A549 (cell line): ENCODE measurements at regions not wholly inside any gene's neighbourhood (a gene's known extent, or its start where the extent isn't known, plus 50 kb on each side); places are given as distances from the start of the nearest gene placed in this dataset.

Experiments used
- ATAC-seq, 2 experiments: fragments of 200-7000 bp in 1 of 2; fragments of >200 bp in 1 of 2; cut with Nextera tagmentation in 1 of 2; cut with Tn5 transposase in 1 of 2; 3 replicates each; pipeline versions ENCODE4 v1.8.0 to v1.9.1; 2018 to 2020; ENCODE audit warnings: mild to moderate bottlenecking in 1 of 2, moderate library complexity in 1 of 2
- CTCF ChIA-PET: fragments of 300-600 bp; sonication (Branson Sonifier 250); formaldehyde crosslinking; extraction: SDS; loops from one replicate; lab custom pipeline; 2021; ENCODE audit warnings: antibody characterized with exemption, inconsistent platforms; lab: Yijun Ruan, JAX
- POLR2A ChIA-PET: fragments of 350-600 bp; formaldehyde crosslinking; extraction: SDS; loops from one replicate; lab custom pipeline; 2021; ENCODE audit warnings: antibody characterized with exemption, inconsistent platforms; lab: Yijun Ruan, JAX
- DNase-seq, 2 experiments: peaks; one replicate each; pipeline versions ENCODE4 v3.0.0 to v3.0.0-alpha.2; 2011 to 2016; ENCODE audit warnings: low read depth in 1 of 2, low spot score in 1 of 2
- FAIRE-seq: peaks from 2 replicates; lab custom pipeline; 2011; peaks lifted over from hg19 to GRCh38; lab: Jason Lieb, UNC
- H3K27ac ChIP-seq, 2 experiments: fragments of >200 bp; sonication (Bioruptor Twin); formaldehyde crosslinking; 3 replicates each; pipeline ENCODE4 v1.5.1; 2016 to 2017
- H3K4me1 ChIP-seq: fragments of >200 bp; sonication (Bioruptor Twin); formaldehyde crosslinking; 3 replicates; pipeline ENCODE4 v1.6.1; 2016
- H3K4me2 ChIP-seq: fragments of >200 bp; sonication (Bioruptor Twin); formaldehyde crosslinking; 3 replicates; pipeline ENCODE4 v1.6.1; 2016
- H3K4me3 ChIP-seq: fragments of >200 bp; sonication (Bioruptor Twin); formaldehyde crosslinking; 3 replicates; pipeline ENCODE4 v1.5.1; 2016
- H3K9me3 ChIP-seq: fragments of >200 bp; sonication (Bioruptor Twin); formaldehyde crosslinking; 3 replicates; pipeline ENCODE4 v1.6.1; 2016
- CEBPB ChIP-seq, 2 experiments: fragments of >200 bp in 1 of 2; sonication (Bioruptor Twin) in 1 of 2; formaldehyde crosslinking in 1 of 2; IDR thresholded peaks; 2 replicates each; pipeline ENCODE4 v1.6.1; 2012 to 2016
- CHD2 ChIP-seq: fragments of 150-350 bp; IDR thresholded peaks from 2 replicates; pipeline ENCODE4 v1.6.1; 2014; ENCODE audit warnings: low read length; ENCODE audit not compliant: partially characterized antibody
- CHD4 ChIP-seq: fragments of 200-600 bp; sonication (generic); IDR thresholded peaks from 2 replicates; pipeline ENCODE4 v1.6.1; 2016; ENCODE audit warnings: antibody characterized with exemption, mild to moderate bottlenecking, borderline replicate concordance
- EHF ChIP-seq: fragments of 250-450 bp; sonication (Bioruptor Pico); IDR thresholded peaks from 2 replicates; pipeline ENCODE4 v1.5.0; 2020; ENCODE audit warnings: mild to moderate bottlenecking
- EHMT2 ChIP-seq: fragments of 200-600 bp; sonication (generic); IDR thresholded peaks from 2 replicates; pipeline ENCODE4 v1.6.1; 2016; ENCODE audit warnings: antibody characterized with exemption, low read depth, mild to moderate bottlenecking, moderate library complexity
- ELK1 ChIP-seq: fragments of 150-350 bp; IDR thresholded peaks from 2 replicates; pipeline ENCODE4 v1.6.1; 2014; ENCODE audit warnings: low read depth, mild to moderate bottlenecking, low read length
- FOSB ChIP-seq: fragments of 250-450 bp; sonication (Bioruptor Pico); IDR thresholded peaks from 2 replicates; pipeline ENCODE4 v1.5.0; 2020; ENCODE audit warnings: mild to moderate bottlenecking, moderate library complexity
- FOSL2 ChIP-seq, 2 experiments: fragments of 450-650 bp in 1 of 2; fragments of >200 bp in 1 of 2; sonication (Bioruptor Twin) in 1 of 2; formaldehyde crosslinking; IDR thresholded peaks; 2 replicates each; pipeline versions ENCODE4 v1.5.0 to v1.6.1; 2016 to 2020; ENCODE audit warnings: mild to moderate bottlenecking in 1 of 2, moderate library complexity in 1 of 2
- FOXS1 ChIP-seq: fragments of 250-450 bp; sonication (Bioruptor Pico); IDR thresholded peaks from 2 replicates; pipeline ENCODE4 v1.5.0; 2020; ENCODE audit warnings: mild to moderate bottlenecking, moderate library complexity
- GATA3 ChIP-seq: IDR thresholded peaks from 2 replicates; pipeline ENCODE4 v1.6.1; 2012; ENCODE audit warnings: borderline replicate concordance
- HES2 ChIP-seq: fragments of >200 bp; sonication (Bioruptor Twin); formaldehyde crosslinking; IDR thresholded peaks from 2 replicates; pipeline ENCODE4 v1.6.1; 2016
- HMGXB4 ChIP-seq: fragments of 250-450 bp; sonication (Bioruptor Pico); IDR thresholded peaks from 2 replicates; pipeline ENCODE4 v1.5.0; 2021; ENCODE audit warnings: mild to moderate bottlenecking, moderate library complexity, borderline replicate concordance
- HOXA7 ChIP-seq: fragments of 250-450 bp; sonication (Bioruptor Pico); IDR thresholded peaks from 2 replicates; pipeline ENCODE4 v1.5.0; 2020; ENCODE audit warnings: mild to moderate bottlenecking, moderate library complexity
- HOXB13 ChIP-seq: fragments of 250-450 bp; sonication (Bioruptor Pico); IDR thresholded peaks from 2 replicates; pipeline ENCODE4 v1.5.0; 2020; ENCODE audit warnings: low read depth, mild to moderate bottlenecking, moderate library complexity
- JUNB ChIP-seq: fragments of >200 bp; sonication (Bioruptor Twin); formaldehyde crosslinking; IDR thresholded peaks from 2 replicates; pipeline ENCODE4 v1.6.1; 2016
- KDM1A ChIP-seq: fragments of 200-600 bp; sonication (generic); IDR thresholded peaks from 2 replicates; pipeline ENCODE4 v1.6.1; 2016; ENCODE audit warnings: low read depth, mild to moderate bottlenecking
- KDM5A ChIP-seq: fragments of 200-600 bp; sonication (generic); IDR thresholded peaks from 2 replicates; pipeline ENCODE4 v1.6.1; 2016; ENCODE audit warnings: antibody characterized with exemption, mild to moderate bottlenecking
- MAZ ChIP-seq: fragments of 150-350 bp; IDR thresholded peaks from 2 replicates; pipeline ENCODE4 v1.6.1; 2014; ENCODE audit warnings: antibody characterized with exemption, low read depth, low read length, borderline replicate concordance
- MYC ChIP-seq: IDR thresholded peaks from 2 replicates; pipeline ENCODE4 v1.6.1; 2012; ENCODE audit warnings: mild to moderate bottlenecking, inconsistent platforms, low read length, improper control_type of control experiment, borderline replicate concordance
- NFE2L2 ChIP-seq: fragments of 150-350 bp; conservative IDR thresholded peaks from 2 replicates; pipeline ENCODE4 v1.6.1; 2014; ENCODE audit warnings: low read length
- NPAS2 ChIP-seq: fragments of 250-450 bp; sonication (Bioruptor Pico); IDR thresholded peaks from 2 replicates; pipeline ENCODE4 v1.8.0; 2022; ENCODE audit warnings: mild to moderate bottlenecking, moderate library complexity, borderline replicate concordance
- PHF8 ChIP-seq: fragments of 200-600 bp; sonication (generic); IDR thresholded peaks from 2 replicates; pipeline ENCODE4 v1.6.1; 2016; ENCODE audit warnings: low read depth, mild to moderate bottlenecking, antibody characterized with exemption, moderate library complexity, borderline replicate concordance
- RAD21 ChIP-seq, 2 experiments: fragments of >200 bp in 1 of 2; sonication (Bioruptor Twin) in 1 of 2; formaldehyde crosslinking in 1 of 2; IDR thresholded peaks in 1 of 2; conservative IDR thresholded peaks in 1 of 2; 2 replicates in 1 of 2; 3 replicates in 1 of 2; pipeline ENCODE4 v1.6.1; 2012 to 2018; ENCODE audit warnings: inconsistent platforms in 1 of 2
- RARB ChIP-seq: fragments of 250-450 bp; sonication (Bioruptor Pico); IDR thresholded peaks from 2 replicates; pipeline ENCODE4 v1.8.0; 2021; ENCODE audit warnings: mild to moderate bottlenecking, moderate library complexity
- SMC3 ChIP-seq: fragments of >200 bp; sonication (Bioruptor Twin); formaldehyde crosslinking; IDR thresholded peaks from 3 replicates; pipeline ENCODE4 v1.6.1; 2018; ENCODE audit warnings: inconsistent platforms
- ZFP36 ChIP-seq: fragments of 450-650 bp; IDR thresholded peaks from 2 replicates; pipeline ENCODE4 v1.6.1; 2014; ENCODE audit warnings: borderline replicate concordance; ENCODE audit not compliant: partially characterized antibody
- ZSCAN20 ChIP-seq: fragments of 250-450 bp; sonication (Bioruptor Pico); IDR thresholded peaks from 2 replicates; pipeline ENCODE4 v1.8.0; 2022; ENCODE audit warnings: mild to moderate bottlenecking, moderate library complexity
- WGBS: methylation state at CpG from one replicate; pipeline ENCODE4 v1.1.6; 2017; ENCODE audit errors: missing lambda C conversion rate; 5-methylcytosine and 5-hydroxymethylcytosine counted together
- TF ChIP-seq, protein P1 (sequence below): IDR thresholded peaks from 2 replicates; pipeline ENCODE4 v1.6.1; 2012
- TF ChIP-seq, protein P2 (sequence below): fragments of >200 bp; sonication (Bioruptor Twin); formaldehyde crosslinking; IDR thresholded peaks from 3 replicates; pipeline ENCODE4 v1.5.1; 2016
- TF ChIP-seq, protein P3 (sequence below): IDR thresholded peaks from 2 replicates; pipeline ENCODE4 v1.6.1; 2012; ENCODE audit warnings: low read depth, borderline replicate concordance

DNA sequence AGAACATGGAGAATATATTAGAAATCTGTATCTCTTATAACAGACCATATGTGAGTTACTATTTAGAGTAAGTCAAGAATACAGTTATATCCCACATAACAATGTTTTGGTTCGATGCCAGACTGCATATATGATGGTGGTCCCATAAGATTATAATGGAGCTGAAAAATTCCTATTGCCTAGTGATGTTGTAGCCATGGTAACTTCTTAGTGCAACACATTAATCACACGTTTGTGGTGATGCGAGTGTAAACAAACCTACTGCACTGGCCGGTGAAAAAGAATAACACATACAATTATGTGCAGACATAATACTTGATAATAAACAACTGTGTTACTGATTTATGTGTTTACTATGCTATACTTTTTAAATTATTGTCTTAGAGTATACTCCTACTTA, 69.8 kb upstream of the MNS1 start (continued):
- no peak for TF ChIP-seq SMC3
- TF ChIP-seq HMGXB4 = no peak

DNA sequence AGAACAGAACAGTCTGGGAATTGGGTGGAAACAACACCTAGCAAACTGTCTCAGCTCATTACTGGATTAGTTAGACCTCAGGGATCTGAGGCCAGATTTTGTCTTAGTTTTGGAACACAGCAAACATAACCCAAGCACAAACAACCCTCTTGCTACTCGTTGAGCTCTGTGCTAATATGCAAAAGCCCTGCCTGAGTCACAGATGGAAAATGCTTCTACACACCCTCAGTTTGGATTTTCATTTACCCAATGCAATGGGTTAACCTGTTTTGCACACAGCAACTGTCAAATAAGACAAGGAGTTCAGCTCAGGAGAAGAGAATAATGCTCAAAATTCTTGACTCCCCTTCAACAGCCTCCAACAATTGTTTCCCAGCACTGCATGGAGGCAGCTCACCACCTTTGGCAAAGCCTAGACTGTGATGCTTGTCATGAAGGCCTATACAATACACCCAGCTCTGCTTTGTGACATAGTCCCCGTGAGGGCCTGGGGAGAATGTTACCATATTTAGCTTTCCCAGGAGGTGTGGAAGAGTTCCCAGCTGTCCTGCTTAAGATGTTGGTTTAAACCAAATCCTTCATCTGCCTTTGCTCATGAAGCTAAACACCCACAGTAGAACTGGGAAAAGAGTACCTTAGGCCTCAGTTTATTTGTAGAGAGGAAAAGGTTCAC, 68.9 kb upstream of the MNS1 start:
- Histone ChIP-seq H3K9me3 (peaks cover 6% of the 10 kb centered on the region; the same call in 1 of the 3 replicates), H3K4me3 (no peak overlapping the region), H3K27ac (no peak overlapping the region), H3K4me2 (no peak overlapping the region), H3K4me1 (no peaks in the 10 kb centered on the region)
- ATAC-seq (no peak), FAIRE-seq (no peak), DNase-seq (no peak)
- ChIA-PET CTCF (interaction anchor here (0.9 to 1.7 kb wide), 5 partner anchors 9 to 43 kb away, joined by 3 to 6 read pairs (median 4); no protein-coding TSS in a partner anchor), POLR2A (no interaction called here)
- 17% methylated on average over 2 of the region's 2 CpGs for WGBS
- TF ChIP-seq NPAS2 (CRISPR knock-in tag) (no peak), EHMT2 (no peak), ELK1 (no peak), EHF (CRISPR knock-in tag) (no peak), CHD2 (no peak), HOXB13 (CRISPR knock-in tag) (no peak), JUNB (no peak), KDM5A (no peak), FOSB (no peak), HOXA7 (no peak), CHD4 (no peak), FOXS1 (CRISPR knock-in tag) (no peak), GATA3 (no peak)

GRCh38 chr15:56532721-56533460, 68.0 kb upstream of the MNS1 start:
- 41% methylated on average over 4 of the region's 4 CpGs for WGBS
- no peak for DNase-seq
- H3K4me3 ChIP-seq = no peak overlapping the region
- H3K27ac ChIP-seq = no peak overlapping the region
- no peak for ATAC-seq
- peak; percentile 56 for FAIRE-seq
- peaks cover 6% of the 10 kb centered on the region; the same call in 1 of the 3 replicates for H3K9me3 ChIP-seq
- no peak overlapping the region for H3K4me2 ChIP-seq
- no peaks in the 10 kb centered on the region for H3K4me1 ChIP-seq
- POLR2A ChIA-PET = no interaction called here
- CTCF ChIA-PET = interaction anchor here (0.6 to 1.7 kb wide), 5 partner anchors 22 to 41 kb away, joined by 3 to 6 read pairs (median 3); no protein-coding TSS in a partner anchor
- TF ChIP-seq NFE2L2 (no peak), RAD21 (conservative IDR thresholded peaks at IDR 0.05 in 1 of 2, IDR thresholded peaks at IDR 0.05 in 1 of 2) (no peak), PHF8 (no peak), CEBPB (IDR thresholded peaks at IDR 0.05) (no peak), KDM1A (no peak), HES2 (no peak), MYC (no peak), MAZ (no peak), ZSCAN20 (CRISPR knock-in tag) (no peak), FOSL2 (IDR thresholded peaks at IDR 0.05) (no peak), FOSL2 (CRISPR knock-in tag; IDR thresholded peaks at IDR 0.05) (no peak), RARB (CRISPR knock-in tag) (no peak), ZFP36 (no peak), KDM5A (no peak)
- TF ChIP-seq, protein P1, sequence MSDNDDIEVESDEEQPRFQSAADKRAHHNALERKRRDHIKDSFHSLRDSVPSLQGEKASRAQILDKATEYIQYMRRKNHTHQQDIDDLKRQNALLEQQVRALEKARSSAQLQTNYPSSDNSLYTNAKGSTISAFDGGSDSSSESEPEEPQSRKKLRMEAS = no peak
- TF ChIP-seq, protein P2, sequence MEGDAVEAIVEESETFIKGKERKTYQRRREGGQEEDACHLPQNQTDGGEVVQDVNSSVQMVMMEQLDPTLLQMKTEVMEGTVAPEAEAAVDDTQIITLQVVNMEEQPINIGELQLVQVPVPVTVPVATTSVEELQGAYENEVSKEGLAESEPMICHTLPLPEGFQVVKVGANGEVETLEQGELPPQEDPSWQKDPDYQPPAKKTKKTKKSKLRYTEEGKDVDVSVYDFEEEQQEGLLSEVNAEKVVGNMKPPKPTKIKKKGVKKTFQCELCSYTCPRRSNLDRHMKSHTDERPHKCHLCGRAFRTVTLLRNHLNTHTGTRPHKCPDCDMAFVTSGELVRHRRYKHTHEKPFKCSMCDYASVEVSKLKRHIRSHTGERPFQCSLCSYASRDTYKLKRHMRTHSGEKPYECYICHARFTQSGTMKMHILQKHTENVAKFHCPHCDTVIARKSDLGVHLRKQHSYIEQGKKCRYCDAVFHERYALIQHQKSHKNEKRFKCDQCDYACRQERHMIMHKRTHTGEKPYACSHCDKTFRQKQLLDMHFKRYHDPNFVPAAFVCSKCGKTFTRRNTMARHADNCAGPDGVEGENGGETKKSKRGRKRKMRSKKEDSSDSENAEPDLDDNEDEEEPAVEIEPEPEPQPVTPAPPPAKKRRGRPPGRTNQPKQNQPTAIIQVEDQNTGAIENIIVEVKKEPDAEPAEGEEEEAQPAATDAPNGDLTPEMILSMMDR = no peak
- TF ChIP-seq, protein P3, sequence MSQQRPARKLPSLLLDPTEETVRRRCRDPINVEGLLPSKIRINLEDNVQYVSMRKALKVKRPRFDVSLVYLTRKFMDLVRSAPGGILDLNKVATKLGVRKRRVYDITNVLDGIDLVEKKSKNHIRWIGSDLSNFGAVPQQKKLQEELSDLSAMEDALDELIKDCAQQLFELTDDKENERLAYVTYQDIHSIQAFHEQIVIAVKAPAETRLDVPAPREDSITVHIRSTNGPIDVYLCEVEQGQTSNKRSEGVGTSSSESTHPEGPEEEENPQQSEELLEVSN = no peak
